ENCODE measurements at regions not wholly inside any gene's neighbourhood (a gene's known extent, or its start where the extent isn't known, plus 50 kb on each side); places are given as distances from the start of the nearest gene placed in this dataset.
"Not testable (repeated sequence)": the region's sequence is repeated elsewhere in the genome, so short reads cannot be mapped to it uniquely, and the experiment has no call there.

DNA sequence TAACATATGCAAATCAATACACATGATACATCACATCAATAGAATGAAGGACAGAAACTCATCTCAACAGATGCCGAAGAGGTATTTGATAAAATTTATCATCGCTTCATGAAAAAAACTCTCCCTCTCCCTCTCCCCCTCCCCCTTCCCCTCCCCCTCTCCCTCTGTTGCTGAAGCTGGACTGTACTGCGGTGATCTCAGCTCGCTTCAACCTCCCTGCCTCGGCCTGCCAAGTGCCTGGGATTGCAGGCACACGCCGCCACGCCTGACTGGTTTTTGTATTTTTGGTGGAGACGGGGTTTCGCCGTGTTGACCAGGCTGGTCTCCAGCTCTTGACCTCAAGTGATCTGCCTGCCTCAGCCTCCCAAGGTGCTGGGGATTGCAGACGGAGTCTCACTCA is 138.5 kb upstream of the PALMD start:
- TF ChIP-seq HNRNPK (IDR thresholded peaks at IDR 0.05; ENCODE audit: low read depth, low read length, poor library complexity, severe bottlenecking): peak; percentile 47
- H3K27me3 ChIP-seq (ENCODE audit: control insufficient read depth in 1 of 2, insufficient read depth in 2 of 2, low read length in 2 of 2); BruUV-seq (replicated peaks); H3K79me2 ChIP-seq (ENCODE audit: insufficient read depth, low read length); ATAC-seq; H3K4me2 ChIP-seq (ENCODE audit: low read depth, low read length); DNase-seq (ENCODE audit: low spot score); H3K9me3 ChIP-seq (ENCODE audit: low read length); POLR2A ChIA-PET; H3K9ac ChIP-seq (ENCODE audit: insufficient read depth, low read depth, low read length); H4K20me1 ChIP-seq (ENCODE audit: insufficient read depth, low read length); H3K4me3 ChIP-seq (replicated peaks in 1 of 3; ENCODE audit: insufficient read depth in 1 of 3, low read depth in 2 of 3, low read length in 3 of 3); CTCF ChIA-PET (ENCODE audit: low intra/inter-chr PET ratio, low total read pairs); in situ Hi-C loops (cut with HindIII; ENCODE audit: extremely low pct_ligation_motif_present, low pct_unique_long_range_greater_than_20kb); intact Hi-C loops (cut with micrococcal nuclease; ENCODE audit: unreplicated experiment); H2AFZ ChIP-seq (ENCODE audit: low read length); H3K36me3 ChIP-seq (replicated peaks in 1 of 2; ENCODE audit: control insufficient read depth in 1 of 2, insufficient read depth in 2 of 2, low read length in 2 of 2); FAIRE-seq; H3K27ac ChIP-seq (ENCODE audit: extremely low read length, insufficient read depth, low read length): not testable (repeated sequence)
- H3K4me1 ChIP-seq (ENCODE audit: insufficient read depth, low read length): peaks cover 38% of the 10 kb centered on the region
- 92% methylated on average over 12 of the region's 12 CpGs for WGBS (ENCODE audit: low lambda C conversion rate)

DNA sequence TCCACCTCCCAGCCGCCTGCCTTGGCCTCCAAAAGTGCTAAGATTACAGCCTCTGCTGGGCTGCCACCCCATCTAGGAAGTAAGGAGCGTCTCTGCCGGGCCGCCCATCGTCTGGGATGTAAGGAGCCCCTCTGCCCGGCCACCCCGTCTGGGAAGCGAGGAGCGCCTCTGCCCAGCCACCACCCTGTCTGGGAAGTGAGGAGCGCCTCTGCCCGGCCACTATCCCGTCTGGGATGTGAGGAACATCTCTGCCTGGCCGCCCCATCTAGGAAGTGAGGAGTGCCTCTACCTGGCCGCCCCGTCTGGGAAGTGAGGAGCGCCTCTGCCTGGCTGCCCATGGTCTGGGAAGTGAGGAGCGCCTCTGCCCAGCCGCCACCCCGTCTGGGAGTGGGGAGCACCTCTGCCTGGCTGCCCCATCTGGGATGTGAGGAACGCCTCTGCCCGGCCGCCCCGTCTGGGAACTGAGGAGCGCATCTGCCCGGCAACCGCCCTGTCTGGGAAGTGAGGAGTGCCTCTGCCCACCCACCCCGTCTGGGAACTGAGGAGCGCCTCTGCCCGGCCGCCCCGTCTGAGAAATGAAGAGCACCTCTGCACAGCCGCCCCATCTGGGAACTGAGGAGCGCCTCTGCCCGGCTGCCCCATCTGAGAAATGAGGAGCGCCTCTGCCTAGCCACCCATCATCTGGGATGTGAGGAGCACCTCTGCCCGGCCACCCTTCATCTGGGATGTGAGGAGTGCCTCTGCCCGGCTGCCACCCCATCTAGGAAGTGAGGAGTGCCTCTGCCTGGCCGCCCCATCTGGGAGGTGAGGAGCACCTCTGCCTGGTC is 137.8 kb upstream of the PALMD start:
- FAIRE-seq (no peak), ATAC-seq (no peak), DNase-seq (ENCODE audit: low spot score) (no peak)
- H3K27ac ChIP-seq (ENCODE audit: extremely low read length, insufficient read depth, low read length): no peak overlapping the region
- H3K27me3 ChIP-seq (ENCODE audit: control insufficient read depth in 1 of 2, insufficient read depth in 2 of 2, low read length in 2 of 2): no peaks in the 10 kb centered on the region; a peak in 1 of 5 replicates
- no peaks in the 10 kb centered on the region for H3K9me3 ChIP-seq (ENCODE audit: low read length)
- H3K4me1 ChIP-seq (ENCODE audit: insufficient read depth, low read length): peaks cover 32% of the 10 kb centered on the region
- no peak overlapping the region for H3K9ac ChIP-seq (ENCODE audit: insufficient read depth, low read depth, low read length)
- no peaks in the 10 kb centered on the region for H3K79me2 ChIP-seq (ENCODE audit: insufficient read depth, low read length)
- H2AFZ ChIP-seq (ENCODE audit: low read length): no peak overlapping the region
- no TSS peak for BruUV-seq (replicated peaks)
- intact Hi-C loops (cut with micrococcal nuclease; ENCODE audit: unreplicated experiment) (no loop called here), in situ Hi-C loops (cut with HindIII; ENCODE audit: extremely low pct_ligation_motif_present, low pct_unique_long_range_greater_than_20kb) (no loop called here)
- WGBS (ENCODE audit: low lambda C conversion rate): 96% methylated on average over 7 of the region's 38 CpGs
- CTCF ChIA-PET (ENCODE audit: low intra/inter-chr PET ratio, low total read pairs): no interaction called here
- H3K4me2 ChIP-seq (ENCODE audit: low read depth, low read length): no peak overlapping the region
- no peaks in the 10 kb centered on the region for H4K20me1 ChIP-seq (ENCODE audit: insufficient read depth, low read length)
- POLR2A ChIA-PET: no interaction called here
- no peaks in the 10 kb centered on the region for H3K36me3 ChIP-seq (replicated peaks in 1 of 2; ENCODE audit: control insufficient read depth in 1 of 2, insufficient read depth in 2 of 2, low read length in 2 of 2)
- TF ChIP-seq ZNF547 (CRISPR knock-in tag; IDR thresholded peaks at IDR 0.05): no peak
- no peak overlapping the region for H3K4me3 ChIP-seq (replicated peaks in 1 of 3; ENCODE audit: insufficient read depth in 1 of 3, low read depth in 2 of 3, low read length in 3 of 3)
